SK-N-SH (cell line): ENCODE measurements at regions not wholly inside any gene's neighbourhood (a gene's known extent, or its start where the extent isn't known, plus 50 kb on each side); places are given as distances from the start of the nearest gene placed in this dataset.

Experiments used
- CTCF ChIA-PET: fragments of 300-600, 350-600 bp; formaldehyde crosslinking; extraction: SDS; loops from one replicate; lab custom pipeline; 2021; lab: Yijun Ruan, JAX
- POLR2A ChIA-PET: fragments of 350-600 bp; sonication (Branson Sonifier 250); formaldehyde crosslinking; extraction: SDS; loops from one replicate; lab custom pipeline; 2020; ENCODE audit warnings: antibody characterized with exemption, inconsistent platforms; lab: Yijun Ruan, JAX
- DNase-seq: peaks from one replicate; pipeline ENCODE4 v3.0.0; 2012
- H2AFZ ChIP-seq: fragments of 200-600 bp; sonication (generic); 2 replicates; pipeline ENCODE4 v1.8.1; 2016; ENCODE audit warnings: antibody characterized with exemption, mild to moderate bottlenecking, low read depth
- H3F3A ChIP-seq: fragments of 200-600 bp; sonication (generic); replicated peaks from 2 replicates; pipeline ENCODE3; 2016; ENCODE audit warnings: antibody characterized with exemption, mild to moderate bottlenecking; ENCODE audit not compliant: insufficient read depth
- H3K27ac ChIP-seq, 2 experiments: fragments of 200-500 bp in 1 of 2; fragments of 200-600 bp in 1 of 2; sonication (Bioruptor generic) in 1 of 2; sonication (generic), shearing (Covaris generic) in 1 of 2; 2 replicates each; pipeline versions ENCODE4 v1.5.1 to v1.6.1; 2014 to 2016; ENCODE audit warnings: low read depth in 2 of 2, inconsistent platforms in 1 of 2, low read length in 1 of 2, mild to moderate bottlenecking in 1 of 2, mixed read lengths in 1 of 2
- H3K27me3 ChIP-seq: fragments of 200-600 bp; sonication (generic), shearing (Covaris generic); 2 replicates; pipeline ENCODE4 v1.6.1; 2016; ENCODE audit warnings: mixed run types; ENCODE audit not compliant: insufficient read depth
- H3K36me3 ChIP-seq, 2 experiments: fragments of 200-500 bp in 1 of 2; fragments of 200-600 bp in 1 of 2; sonication (Bioruptor generic) in 1 of 2; sonication (generic) in 1 of 2; replicated peaks in 1 of 2; 2 replicates each; pipeline versions ENCODE3 to v1.5.1; 2014 to 2016; ENCODE audit warnings: low read length in 1 of 2, mild to moderate bottlenecking in 1 of 2; ENCODE audit not compliant: insufficient read depth in 2 of 2, control insufficient read depth in 1 of 2
- H3K4me1 ChIP-seq, 2 experiments: fragments of 200-500 bp in 1 of 2; fragments of 200-600 bp in 1 of 2; sonication (Bioruptor generic) in 1 of 2; sonication (generic), shearing (Covaris generic) in 1 of 2; 2 replicates each; pipeline versions ENCODE4 v1.5.1 to v1.6.1; 2014 to 2016; ENCODE audit warnings: low read depth in 1 of 2, low read length in 1 of 2, mixed run types in 1 of 2; ENCODE audit not compliant: insufficient read depth in 2 of 2, control insufficient read depth in 1 of 2
- H3K4me2 ChIP-seq: fragments of 200-600 bp; sonication (generic), shearing (Covaris generic); 2 replicates; pipeline ENCODE4 v1.6.1; 2017; ENCODE audit warnings: mixed run types
- H3K4me3 ChIP-seq, 2 experiments: fragments of 200-500 bp in 1 of 2; fragments of 200-600 bp in 1 of 2; sonication (Bioruptor generic) in 1 of 2; sonication (generic), shearing (Covaris generic) in 1 of 2; 2 replicates each; pipeline versions ENCODE4 v1.5.1 to v1.8.1; 2014 to 2016; ENCODE audit warnings: low read depth in 2 of 2, inconsistent platforms in 1 of 2, low read length in 1 of 2, mild to moderate bottlenecking in 1 of 2, mixed read lengths in 1 of 2, moderate library complexity in 1 of 2
- H3K79me2 ChIP-seq: fragments of 200-600 bp; sonication (generic); 2 replicates; pipeline ENCODE4 v1.8.1; 2017; ENCODE audit warnings: mild to moderate bottlenecking; ENCODE audit not compliant: insufficient read depth
- H3K9ac ChIP-seq: fragments of 200-600 bp; sonication (generic); 2 replicates; pipeline ENCODE4 v1.6.1; 2017; ENCODE audit warnings: mixed run types
- H3K9me2 ChIP-seq: fragments of 200-600 bp; sonication (generic); 2 replicates; pipeline ENCODE4 v1.6.1; 2017; ENCODE audit warnings: mixed run types
- H3K9me3 ChIP-seq: fragments of 200-600 bp; sonication (generic); 2 replicates; pipeline ENCODE4 v1.6.1; 2017; ENCODE audit warnings: mixed run types, mild to moderate bottlenecking, moderate library complexity
- H4K20me1 ChIP-seq: fragments of 200-600 bp; sonication (generic); 2 replicates; pipeline ENCODE4 v1.6.1; 2017; ENCODE audit warnings: mild to moderate bottlenecking, mixed run types; ENCODE audit not compliant: insufficient read depth
- CHD2 ChIP-seq: fragments of 150-350 bp; IDR thresholded peaks from 2 replicates; pipeline ENCODE4 v1.6.1; 2018; ENCODE audit warnings: low read length; ENCODE audit not compliant: partially characterized antibody
- ELF1 ChIP-seq: IDR thresholded peaks from 2 replicates; pipeline ENCODE4 v1.4.0; 2012
- EZH2phosphoT487 ChIP-seq: fragments of 200-600 bp; sonication (generic); IDR thresholded peaks from 2 replicates; pipeline ENCODE4 v1.6.1; 2017; ENCODE audit warnings: low read depth, mixed run types, mild to moderate bottlenecking, antibody characterized with exemption, moderate library complexity, borderline replicate concordance
- FOSL2 ChIP-seq: IDR thresholded peaks from 2 replicates; pipeline ENCODE4 v1.4.0; 2012; ENCODE audit warnings: low read depth, mild to moderate bottlenecking, moderate library complexity, borderline replicate concordance
- FOXJ3 ChIP-seq: sonication (generic); formaldehyde crosslinking; IDR thresholded peaks from 2 replicates; pipeline ENCODE4 v1.5.1; 2020; ENCODE audit warnings: mild to moderate bottlenecking, missing genetic modification reagents
- FOXM1 ChIP-seq: IDR thresholded peaks from 2 replicates; pipeline ENCODE4 v1.4.0; 2012; ENCODE audit warnings: low read depth, mild to moderate bottlenecking
- GATA2 ChIP-seq: sonication (generic); formaldehyde crosslinking; IDR thresholded peaks from 2 replicates; pipeline ENCODE4 v1.5.0; 2020; ENCODE audit warnings: mild to moderate bottlenecking, missing genetic modification reagents
- JUND ChIP-seq: IDR thresholded peaks from 2 replicates; pipeline ENCODE4 v1.4.0; 2012
- MEF2A ChIP-seq: IDR thresholded peaks from 2 replicates; pipeline ENCODE4 v1.4.0; 2012; ENCODE audit warnings: low read depth, borderline replicate concordance
- MXI1 ChIP-seq: IDR thresholded peaks from 2 replicates; pipeline ENCODE4 v1.6.1; 2012; ENCODE audit warnings: mild to moderate bottlenecking, low read depth, low read length, improper control_type of control experiment
- POLR2AphosphoS5 ChIP-seq: IDR thresholded peaks from 2 replicates; pipeline ENCODE4 v1.6.1; 2012; ENCODE audit warnings: low read depth, low read length
- RAD21 ChIP-seq: IDR thresholded peaks from 2 replicates; pipeline ENCODE4 v1.6.1; 2012; ENCODE audit warnings: mild to moderate bottlenecking, low read length
- RFX5 ChIP-seq: IDR thresholded peaks from 2 replicates; pipeline ENCODE4 v1.6.1; 2012; ENCODE audit warnings: mild to moderate bottlenecking, improper control_type of control experiment, low read length
- RXRA ChIP-seq: IDR thresholded peaks from 2 replicates; pipeline ENCODE4 v1.4.0; 2012; ENCODE audit warnings: low read depth, mild to moderate bottlenecking, borderline replicate concordance
- TCF12 ChIP-seq: IDR thresholded peaks from 2 replicates; pipeline ENCODE4 v1.4.0; 2012
- TEAD4 ChIP-seq: IDR thresholded peaks from 2 replicates; pipeline ENCODE4 v1.4.0; 2012; ENCODE audit warnings: mild to moderate bottlenecking, borderline replicate concordance; ENCODE audit not compliant: insufficient read depth
- WGBS: methylation state at CpG from one replicate; pipeline ENCODE4 v1.1.6; 2017; ENCODE audit warnings: low lambda C conversion rate; 5-methylcytosine and 5-hydroxymethylcytosine counted together
- TF ChIP-seq, protein P1 (sequence below): IDR thresholded peaks from 2 replicates; pipeline ENCODE4; 2012
- TF ChIP-seq, protein P2 (sequence below): IDR thresholded peaks from 2 replicates; pipeline ENCODE4 v1.6.1; 2012; ENCODE audit warnings: mild to moderate bottlenecking, low read depth, low read length, moderate library complexity
- TF ChIP-seq, protein P3 (sequence below): IDR thresholded peaks from 2 replicates; pipeline ENCODE4 v1.4.0; 2012; ENCODE audit warnings: low read depth, borderline replicate concordance
- TF ChIP-seq, protein P4 (sequence below): IDR thresholded peaks from 2 replicates; pipeline ENCODE4 v1.4.0; 2012; ENCODE audit warnings: low read depth, borderline replicate concordance
- TF ChIP-seq, protein P5 (sequence below): IDR thresholded peaks from 2 replicates; pipeline ENCODE4 v1.4.0; 2012; ENCODE audit warnings: low read depth

DNA sequence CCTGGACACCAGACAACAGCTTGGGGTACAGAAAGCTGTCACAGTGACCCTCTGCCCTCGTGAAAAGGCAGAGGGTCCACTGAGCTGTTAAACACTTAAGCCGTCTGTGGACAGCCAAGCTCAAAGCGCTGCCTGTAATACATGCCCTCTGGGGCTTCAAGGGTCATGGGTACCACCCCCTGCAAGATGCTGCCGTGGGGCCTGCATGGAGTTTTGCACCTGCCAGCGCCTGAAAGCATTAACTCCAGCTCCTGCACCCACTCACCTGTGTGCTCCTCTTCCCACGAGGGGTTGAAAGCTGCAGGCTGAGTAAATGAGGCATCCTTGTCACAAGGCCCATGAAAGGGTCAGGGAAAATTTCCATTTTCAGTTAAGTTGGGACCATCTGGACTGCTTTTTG, 70.6 kb upstream of the PHLPP1 start:
- Histone ChIP-seq H4K20me1 (no peaks in the 10 kb centered on the region), H3K9me3 (no peaks in the 10 kb centered on the region), H3K36me3 (no peaks in the 10 kb centered on the region), H3F3A (no peaks in the 10 kb centered on the region), H2AFZ (no peak overlapping the region), H3K79me2 (no peaks in the 10 kb centered on the region), H3K4me2 (no peak overlapping the region), H3K4me3 (no peak overlapping the region), H3K27me3 (no peaks in the 10 kb centered on the region; the same call in 1 of the 2 replicates), H3K27ac (no peak overlapping the region), H3K4me1 (no peaks in the 10 kb centered on the region), H3K9ac (no peak overlapping the region), H3K9me2 (no peaks in the 10 kb centered on the region)
- 19% methylated on average over 3 of the region's 6 CpGs for WGBS
- no peak for TF ChIP-seq RXRA
- TF ChIP-seq FOSL2: no peak
- no peak for TF ChIP-seq RFX5
- TF ChIP-seq POLR2AphosphoS5: no peak
- no peak for TF ChIP-seq FOXJ3
- TF ChIP-seq FOXM1: no peak
- TF ChIP-seq TCF12: no peak
- no peak for TF ChIP-seq MEF2A
- TF ChIP-seq ELF1: no peak
- TF ChIP-seq MXI1: no peak
- TF ChIP-seq, protein P1, sequence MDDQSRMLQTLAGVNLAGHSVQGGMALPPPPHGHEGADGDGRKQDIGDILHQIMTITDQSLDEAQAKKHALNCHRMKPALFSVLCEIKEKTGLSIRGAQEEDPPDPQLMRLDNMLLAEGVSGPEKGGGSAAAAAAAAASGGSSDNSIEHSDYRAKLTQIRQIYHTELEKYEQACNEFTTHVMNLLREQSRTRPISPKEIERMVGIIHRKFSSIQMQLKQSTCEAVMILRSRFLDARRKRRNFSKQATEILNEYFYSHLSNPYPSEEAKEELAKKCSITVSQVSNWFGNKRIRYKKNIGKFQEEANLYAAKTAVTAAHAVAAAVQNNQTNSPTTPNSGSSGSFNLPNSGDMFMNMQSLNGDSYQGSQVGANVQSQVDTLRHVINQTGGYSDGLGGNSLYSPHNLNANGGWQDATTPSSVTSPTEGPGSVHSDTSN: no peak
- TF ChIP-seq, protein P2, sequence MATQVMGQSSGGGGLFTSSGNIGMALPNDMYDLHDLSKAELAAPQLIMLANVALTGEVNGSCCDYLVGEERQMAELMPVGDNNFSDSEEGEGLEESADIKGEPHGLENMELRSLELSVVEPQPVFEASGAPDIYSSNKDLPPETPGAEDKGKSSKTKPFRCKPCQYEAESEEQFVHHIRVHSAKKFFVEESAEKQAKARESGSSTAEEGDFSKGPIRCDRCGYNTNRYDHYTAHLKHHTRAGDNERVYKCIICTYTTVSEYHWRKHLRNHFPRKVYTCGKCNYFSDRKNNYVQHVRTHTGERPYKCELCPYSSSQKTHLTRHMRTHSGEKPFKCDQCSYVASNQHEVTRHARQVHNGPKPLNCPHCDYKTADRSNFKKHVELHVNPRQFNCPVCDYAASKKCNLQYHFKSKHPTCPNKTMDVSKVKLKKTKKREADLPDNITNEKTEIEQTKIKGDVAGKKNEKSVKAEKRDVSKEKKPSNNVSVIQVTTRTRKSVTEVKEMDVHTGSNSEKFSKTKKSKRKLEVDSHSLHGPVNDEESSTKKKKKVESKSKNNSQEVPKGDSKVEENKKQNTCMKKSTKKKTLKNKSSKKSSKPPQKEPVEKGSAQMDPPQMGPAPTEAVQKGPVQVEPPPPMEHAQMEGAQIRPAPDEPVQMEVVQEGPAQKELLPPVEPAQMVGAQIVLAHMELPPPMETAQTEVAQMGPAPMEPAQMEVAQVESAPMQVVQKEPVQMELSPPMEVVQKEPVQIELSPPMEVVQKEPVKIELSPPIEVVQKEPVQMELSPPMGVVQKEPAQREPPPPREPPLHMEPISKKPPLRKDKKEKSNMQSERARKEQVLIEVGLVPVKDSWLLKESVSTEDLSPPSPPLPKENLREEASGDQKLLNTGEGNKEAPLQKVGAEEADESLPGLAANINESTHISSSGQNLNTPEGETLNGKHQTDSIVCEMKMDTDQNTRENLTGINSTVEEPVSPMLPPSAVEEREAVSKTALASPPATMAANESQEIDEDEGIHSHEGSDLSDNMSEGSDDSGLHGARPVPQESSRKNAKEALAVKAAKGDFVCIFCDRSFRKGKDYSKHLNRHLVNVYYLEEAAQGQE: no peak
- ChIA-PET POLR2A (no interaction called here), CTCF (interaction anchor here (1.4 kb wide), 1 partner anchor 60 kb away, joined by 4 read pairs; no protein-coding TSS in a partner anchor)
- DNase-seq: no peak

DNA sequence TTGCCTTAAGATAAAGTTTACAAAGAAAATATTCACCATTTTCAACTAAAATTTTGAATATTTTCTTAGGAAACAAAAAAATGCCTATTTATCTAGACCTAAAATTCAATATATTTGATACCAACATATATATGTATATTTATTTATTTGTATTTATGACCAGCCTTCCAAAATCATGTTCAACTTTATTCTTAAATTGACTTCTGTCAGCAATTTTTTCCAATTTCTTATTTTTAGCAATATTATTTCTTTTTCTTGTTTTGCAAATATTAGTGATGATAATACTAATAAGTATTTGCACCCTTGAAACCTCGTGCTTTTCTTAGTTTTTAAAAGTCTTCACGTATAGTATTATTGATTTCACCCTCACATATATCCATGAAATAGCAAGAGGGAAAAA, 68.2 kb upstream of the PHLPP1 start:
- H3K4me3 ChIP-seq: no peak overlapping the region
- H3K9me3 ChIP-seq: no peaks in the 10 kb centered on the region
- no peaks in the 10 kb centered on the region for H3K79me2 ChIP-seq
- no peak overlapping the region for H3K4me2 ChIP-seq
- H3K36me3 ChIP-seq: no peaks in the 10 kb centered on the region
- CTCF ChIA-PET: interaction anchor here (1.4 kb wide), 1 partner anchor 63 kb away, joined by 3 read pairs; no protein-coding TSS in a partner anchor
- no peaks in the 10 kb centered on the region for H3F3A ChIP-seq
- 31% methylated on average over 2 of the region's 2 CpGs for WGBS
- no peak overlapping the region for H3K27ac ChIP-seq
- no peak overlapping the region for H2AFZ ChIP-seq
- no peaks in the 10 kb centered on the region; the same call in 1 of the 2 replicates for H3K27me3 ChIP-seq
- TF ChIP-seq, protein P3, sequence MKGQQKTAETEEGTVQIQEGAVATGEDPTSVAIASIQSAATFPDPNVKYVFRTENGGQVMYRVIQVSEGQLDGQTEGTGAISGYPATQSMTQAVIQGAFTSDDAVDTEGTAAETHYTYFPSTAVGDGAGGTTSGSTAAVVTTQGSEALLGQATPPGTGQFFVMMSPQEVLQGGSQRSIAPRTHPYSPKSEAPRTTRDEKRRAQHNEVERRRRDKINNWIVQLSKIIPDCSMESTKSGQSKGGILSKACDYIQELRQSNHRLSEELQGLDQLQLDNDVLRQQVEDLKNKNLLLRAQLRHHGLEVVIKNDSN: no peak
- TF ChIP-seq JUND (no peak), TEAD4 (no peak), RAD21 (no peak), CHD2 (no peak), GATA2 (CRISPR knock-in tag) (no peak), EZH2phosphoT487 (no peak)
- TF ChIP-seq, protein P4, sequence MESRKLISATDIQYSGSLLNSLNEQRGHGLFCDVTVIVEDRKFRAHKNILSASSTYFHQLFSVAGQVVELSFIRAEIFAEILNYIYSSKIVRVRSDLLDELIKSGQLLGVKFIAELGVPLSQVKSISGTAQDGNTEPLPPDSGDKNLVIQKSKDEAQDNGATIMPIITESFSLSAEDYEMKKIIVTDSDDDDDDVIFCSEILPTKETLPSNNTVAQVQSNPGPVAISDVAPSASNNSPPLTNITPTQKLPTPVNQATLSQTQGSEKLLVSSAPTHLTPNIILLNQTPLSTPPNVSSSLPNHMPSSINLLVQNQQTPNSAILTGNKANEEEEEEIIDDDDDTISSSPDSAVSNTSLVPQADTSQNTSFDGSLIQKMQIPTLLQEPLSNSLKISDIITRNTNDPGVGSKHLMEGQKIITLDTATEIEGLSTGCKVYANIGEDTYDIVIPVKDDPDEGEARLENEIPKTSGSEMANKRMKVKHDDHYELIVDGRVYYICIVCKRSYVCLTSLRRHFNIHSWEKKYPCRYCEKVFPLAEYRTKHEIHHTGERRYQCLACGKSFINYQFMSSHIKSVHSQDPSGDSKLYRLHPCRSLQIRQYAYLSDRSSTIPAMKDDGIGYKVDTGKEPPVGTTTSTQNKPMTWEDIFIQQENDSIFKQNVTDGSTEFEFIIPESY: no peak
- TF ChIP-seq, protein P5, sequence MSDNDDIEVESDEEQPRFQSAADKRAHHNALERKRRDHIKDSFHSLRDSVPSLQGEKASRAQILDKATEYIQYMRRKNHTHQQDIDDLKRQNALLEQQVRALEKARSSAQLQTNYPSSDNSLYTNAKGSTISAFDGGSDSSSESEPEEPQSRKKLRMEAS: no peak
- H3K4me1 ChIP-seq: no peaks in the 10 kb centered on the region
- H4K20me1 ChIP-seq: no peaks in the 10 kb centered on the region
- no peaks in the 10 kb centered on the region for H3K9me2 ChIP-seq
- no peak overlapping the region for H3K9ac ChIP-seq
- POLR2A ChIA-PET: no interaction called here
- DNase-seq: no peak
